Stimulated activated CD8-positive, alpha-beta memory T cell treated with anti-CD3 and anti-CD28 coated beads, Interleukin-15, amount 100 ng/mL, for 24 hours (primary cell): ENCODE measurements at regions not wholly inside any gene's neighbourhood (a gene's known extent, or its start where the extent isn't known, plus 50 kb on each side); places are given as distances from the start of the nearest gene placed in this dataset.

Source experiments
- DNase-seq: peaks from one replicate; pipeline ENCODE4 v3.0.0-alpha.2; 2020; ENCODE audit warnings: low read depth

- no peak for DNase-seq
Observed at GRCh38 chr2:120917886-120918285, 182.2 kb downstream of the GLI2 start.

GRCh38 chr2:120919216-120919615 is 183.5 kb downstream of the GLI2 start:
- no peak for DNase-seq

- no peak for DNase-seq
Observed at GRCh38 chr2:120919771-120920453, 184.2 kb downstream of the GLI2 start.

GRCh38 chr2:120920454-120921148 is 184.9 kb downstream of the GLI2 start:
- DNase-seq: no peak

GRCh38 chr2:120921457-120921856 is 185.8 kb downstream of the GLI2 start:
- no peak for DNase-seq

GRCh38 chr2:120922571-120923332 is 187.1 kb downstream of the GLI2 start:
- DNase-seq: no peak

GRCh38 chr2:120923426-120923825 is 187.8 kb downstream of the GLI2 start:
- no peak for DNase-seq

GRCh38 chr2:120924924-120925323 is 189.3 kb downstream of the GLI2 start:
- no peak for DNase-seq

- DNase-seq: no peak
Observed at GRCh38 chr2:120926463-120927264, 191.0 kb downstream of the GLI2 start.

GRCh38 chr2:120927265-120927628 is 191.6 kb downstream of the GLI2 start:
- DNase-seq: no peak

GRCh38 chr2:120929829-120930228 is 194.2 kb downstream of the GLI2 start:
- no peak for DNase-seq

GRCh38 chr2:120930236-120930635 is 194.6 kb downstream of the GLI2 start:
- DNase-seq: no peak

GRCh38 chr2:120930864-120931263 is 195.2 kb downstream of the GLI2 start:
- no peak for DNase-seq

- no peak for DNase-seq
Observed at GRCh38 chr2:120932472-120932871, 196.8 kb downstream of the GLI2 start.

GRCh38 chr2:120932881-120933280 is 197.2 kb downstream of the GLI2 start:
- no peak for DNase-seq

- no peak for DNase-seq
Observed at GRCh38 chr2:120933693-120934573, 198.3 kb downstream of the GLI2 start.

- no peak for DNase-seq
Observed at GRCh38 chr2:120934574-120935338, 199.1 kb downstream of the GLI2 start.

- DNase-seq: no peak
Observed at GRCh38 chr2:120935339-120936313, 200.0 kb downstream of the GLI2 start.
